Astrocyte (in vitro differentiated cells and primary cell): ENCODE measurements at regions not wholly inside any gene's neighbourhood (a gene's known extent, or its start where the extent isn't known, plus 50 kb on each side); places are given as distances from the start of the nearest gene placed in this dataset.

Source experiments
- CTCF ChIP-seq: IDR thresholded peaks from 2 replicates; pipeline ENCODE4 v1.5.1; 2011; ENCODE audit warnings: low read depth, mild to moderate bottlenecking, inconsistent platforms, low read length, moderate library complexity; ENCODE audit not compliant: insufficient read depth
- EZH2 ChIP-seq: IDR thresholded peaks from 2 replicates; pipeline ENCODE4 v1.6.1; 2012; ENCODE audit warnings: mild to moderate bottlenecking, low read length, inconsistent platforms; ENCODE audit not compliant: insufficient read depth

- TF ChIP-seq CTCF (no peak), EZH2 (no peak)
Observed at GRCh38 chr9:116020801-116021200, 132.8 kb upstream of the PAPPA start.
